Large intestine (tissue), 3 donors: ENCODE measurements at regions not wholly inside any gene's neighbourhood (a gene's known extent, or its start where the extent isn't known, plus 50 kb on each side); places are given as distances from the start of the nearest gene placed in this dataset.
A peak's percentile ranks its signal among the peaks of the same experiment; 100 is the strongest.
"Not testable (repeated sequence)": the region's sequence is repeated elsewhere in the genome, so short reads cannot be mapped to it uniquely, and the experiment has no call there.

Source experiments
- DNase-seq, 2 donors: peaks; one replicate each; pipeline versions ENCODE4 v3.0.0 to v3.0.0-alpha.2; 2013
- H3K27ac ChIP-seq: one replicate; pipeline ENCODE4 v1.5.1; 2013; ENCODE audit warnings: low read length
- H3K27me3 ChIP-seq: 2 replicates; pipeline ENCODE4 v1.6.1; 2013; ENCODE audit warnings: low read length; ENCODE audit not compliant: control insufficient read depth, insufficient read depth
- H3K36me3 ChIP-seq: 2 replicates; pipeline ENCODE4 v1.6.1; 2013; ENCODE audit warnings: low read length; ENCODE audit not compliant: control insufficient read depth, insufficient read depth
- H3K4me1 ChIP-seq: one replicate; pipeline ENCODE4 v1.6.1; 2013; ENCODE audit warnings: low read length; ENCODE audit not compliant: control insufficient read depth, insufficient read depth
- H3K4me3 ChIP-seq: one replicate; pipeline ENCODE4 v1.5.1; 2013; ENCODE audit warnings: low read length
- H3K9me3 ChIP-seq: one replicate; pipeline ENCODE4 v1.6.1; 2013; ENCODE audit warnings: mild to moderate bottlenecking, low read depth, low read length, moderate library complexity; ENCODE audit not compliant: control insufficient read depth
- WGBS: methylation state at CpG from one replicate; pipeline ENCODE4 v1.1.5; 2013; ENCODE audit warnings: low lambda C conversion rate; ENCODE audit not compliant: insufficient coverage; 5-methylcytosine and 5-hydroxymethylcytosine counted together

GRCh38 chr7:76971201-76971600 is 61.0 kb downstream of the SPDYE17 start:
- H3K27me3 ChIP-seq, H3K4me1 ChIP-seq, DNase-seq, H3K27ac ChIP-seq, H3K9me3 ChIP-seq, H3K4me3 ChIP-seq, H3K36me3 ChIP-seq: not testable (repeated sequence)
- no CpG with 5 or more reads among the region's 6 CpGs for WGBS

GRCh38 chr7:76969892-76970291 is 62.3 kb downstream of the SPDYE17 start:
- WGBS = no CpG with 5 or more reads among the region's 7 CpGs
- H3K9me3 ChIP-seq, DNase-seq, H3K27ac ChIP-seq, H3K27me3 ChIP-seq, H3K4me1 ChIP-seq, H3K4me3 ChIP-seq, H3K36me3 ChIP-seq: not testable (repeated sequence)

DNA sequence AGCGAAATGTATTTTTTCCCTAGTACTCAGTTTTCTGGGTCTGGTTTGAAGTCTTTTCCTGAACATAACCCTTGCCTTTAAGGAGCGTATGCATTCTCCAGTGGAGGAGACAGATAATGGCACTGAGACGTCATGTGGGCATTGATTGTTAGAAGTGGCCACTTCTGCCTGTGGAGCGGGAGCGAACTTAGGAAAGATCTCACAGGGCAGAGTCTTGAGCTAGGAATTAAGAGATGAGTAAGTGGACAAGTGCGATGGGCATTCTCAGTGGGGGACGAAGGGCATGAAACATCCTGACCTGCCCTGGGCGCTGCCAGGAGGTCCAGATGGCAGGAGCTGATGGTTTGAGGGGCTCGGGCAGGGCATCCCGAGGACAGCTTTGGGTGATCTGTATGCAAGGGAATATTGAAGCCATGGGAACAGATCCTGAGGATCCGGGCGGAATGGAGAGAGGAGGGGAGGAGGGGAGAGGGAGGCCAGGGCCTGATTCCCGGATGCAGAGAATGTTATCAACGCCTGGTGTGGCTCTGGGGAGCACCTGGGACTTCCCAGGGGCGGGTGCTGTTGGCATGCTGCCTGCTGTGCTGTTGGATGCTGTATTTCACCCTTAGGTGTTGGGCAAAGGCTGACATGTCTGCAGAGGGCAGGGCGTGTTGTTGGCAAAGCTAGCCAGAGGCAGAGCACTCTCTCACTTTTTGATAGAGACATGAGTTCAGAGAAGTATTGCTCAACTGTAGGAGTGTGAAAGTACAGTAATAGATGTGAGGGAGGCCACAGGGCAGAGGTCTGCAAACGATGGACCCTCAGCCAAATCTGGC is 66.2 kb downstream of the SPDYE17 start:
- H3K36me3 ChIP-seq, H3K4me1 ChIP-seq, H3K4me3 ChIP-seq, H3K9me3 ChIP-seq, H3K27me3 ChIP-seq, H3K27ac ChIP-seq: not testable (repeated sequence)
- peak in 1 of 2 donors; percentile 1 for DNase-seq
- WGBS = no CpG with 5 or more reads among the region's 17 CpGs

- H3K27me3 ChIP-seq, H3K36me3 ChIP-seq, DNase-seq, H3K27ac ChIP-seq, H3K9me3 ChIP-seq, H3K4me3 ChIP-seq, H3K4me1 ChIP-seq: not testable (repeated sequence)
- WGBS = no CpG with 5 or more reads among the region's 8 CpGs
These were observed 68.1 kb downstream of the SPDYE17 start for GRCh38 chr7:76964050-76964449.

DNA sequence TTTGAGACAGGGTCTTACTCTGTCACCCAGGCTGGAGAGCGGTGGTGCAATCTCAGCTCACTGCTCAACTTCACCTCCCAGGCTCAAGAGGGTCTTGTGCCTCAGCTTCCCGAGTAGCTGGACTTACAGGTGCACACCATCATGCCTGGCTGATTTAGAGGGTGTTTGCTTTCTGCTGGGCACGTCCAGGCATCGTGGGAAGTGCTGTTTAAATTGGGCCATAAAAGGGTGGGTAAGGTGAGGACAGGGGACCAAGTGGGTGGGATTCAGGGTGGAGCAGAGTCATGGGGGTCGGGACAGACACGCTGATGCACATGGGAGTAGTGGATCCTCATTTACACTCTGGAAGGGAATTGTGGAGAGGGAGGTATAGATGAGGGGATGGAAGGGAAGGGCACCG is 69.1 kb downstream of the SPDYE17 start:
- not testable (repeated sequence) for H3K4me3 ChIP-seq, H3K9me3 ChIP-seq, H3K36me3 ChIP-seq, H3K4me1 ChIP-seq, H3K27me3 ChIP-seq, H3K27ac ChIP-seq, DNase-seq
- no CpG with 5 or more reads among the region's 7 CpGs for WGBS

GRCh38 chr7:76960400-76960986 is 71.7 kb downstream of the SPDYE17 start:
- H3K27ac ChIP-seq, H3K27me3 ChIP-seq, H3K9me3 ChIP-seq, DNase-seq, H3K4me1 ChIP-seq, H3K4me3 ChIP-seq, H3K36me3 ChIP-seq: not testable (repeated sequence)
- no CpG with 5 or more reads among the region's 16 CpGs for WGBS

GRCh38 chr7:76959573-76960399 is 72.4 kb downstream of the SPDYE17 start:
- not testable (repeated sequence) for H3K36me3 ChIP-seq, H3K9me3 ChIP-seq

DNA sequence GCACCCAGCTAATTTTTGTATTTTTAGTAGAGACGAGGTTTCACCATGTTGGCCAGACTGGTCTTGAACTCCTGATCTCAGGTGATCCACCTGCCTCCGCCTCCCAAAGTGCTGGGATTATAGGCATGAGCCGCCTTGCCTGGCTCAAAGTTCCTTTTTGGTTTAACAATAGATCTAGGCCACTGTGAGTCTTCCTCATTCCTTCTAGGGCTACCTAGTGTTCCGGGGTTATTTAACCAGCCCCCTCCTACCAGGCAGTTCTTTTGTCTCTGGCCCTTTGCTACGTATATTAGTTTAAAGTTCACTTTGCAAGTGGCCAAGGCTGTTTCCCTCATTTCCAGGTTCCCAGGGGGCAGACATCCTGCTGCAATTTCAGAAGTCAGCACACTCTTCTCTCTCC is 75.6 kb downstream of the SPDYE17 start:
- not testable (repeated sequence) for DNase-seq, H3K27me3 ChIP-seq, H3K9me3 ChIP-seq, H3K36me3 ChIP-seq, H3K27ac ChIP-seq, H3K4me3 ChIP-seq, H3K4me1 ChIP-seq
- no CpG with 5 or more reads among the region's 5 CpGs for WGBS

More at GRCh38 chr7:76959573-76960399, 72.4 kb downstream of the SPDYE17 start:
- H3K27ac ChIP-seq, H3K4me1 ChIP-seq, H3K4me3 ChIP-seq, DNase-seq, H3K27me3 ChIP-seq: not testable (repeated sequence)
- WGBS = no CpG with 5 or more reads among the region's 69 CpGs

GRCh38 chr7:76955124-76955523 is 77.0 kb downstream of the SPDYE17 start:
- not testable (repeated sequence) for H3K27ac ChIP-seq, H3K27me3 ChIP-seq, DNase-seq, H3K36me3 ChIP-seq, H3K9me3 ChIP-seq, H3K4me1 ChIP-seq, H3K4me3 ChIP-seq
- no CpG with 5 or more reads among the region's 4 CpGs for WGBS

DNA sequence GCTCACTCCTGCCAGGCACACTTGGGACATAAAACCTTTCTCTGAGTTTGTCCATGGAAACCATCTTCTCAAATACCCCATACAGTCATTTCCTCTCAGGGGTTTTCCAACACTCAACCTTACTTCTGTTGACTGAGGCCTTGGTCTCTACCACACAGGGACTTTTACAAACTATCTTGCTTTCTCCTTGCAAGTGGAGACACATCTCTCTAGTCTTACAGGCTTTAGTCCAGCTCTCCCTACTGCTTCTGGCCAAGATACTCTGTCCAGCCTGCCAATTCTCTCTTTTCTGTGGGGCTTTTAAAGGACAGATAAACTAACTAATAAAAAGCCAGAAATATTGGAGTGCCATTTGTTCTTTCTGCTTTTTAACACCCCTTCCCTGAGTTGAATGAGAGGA is 87.6 kb downstream of the SPDYE17 start:
- DNase-seq, H3K4me1 ChIP-seq, H3K4me3 ChIP-seq, H3K9me3 ChIP-seq, H3K27ac ChIP-seq, H3K27me3 ChIP-seq, H3K36me3 ChIP-seq: not testable (repeated sequence)
